ENCODE measurements at regions not wholly inside any gene's neighbourhood (a gene's known extent, or its start where the extent isn't known, plus 50 kb on each side); places are given as distances from the start of the nearest gene placed in this dataset.

DNA sequence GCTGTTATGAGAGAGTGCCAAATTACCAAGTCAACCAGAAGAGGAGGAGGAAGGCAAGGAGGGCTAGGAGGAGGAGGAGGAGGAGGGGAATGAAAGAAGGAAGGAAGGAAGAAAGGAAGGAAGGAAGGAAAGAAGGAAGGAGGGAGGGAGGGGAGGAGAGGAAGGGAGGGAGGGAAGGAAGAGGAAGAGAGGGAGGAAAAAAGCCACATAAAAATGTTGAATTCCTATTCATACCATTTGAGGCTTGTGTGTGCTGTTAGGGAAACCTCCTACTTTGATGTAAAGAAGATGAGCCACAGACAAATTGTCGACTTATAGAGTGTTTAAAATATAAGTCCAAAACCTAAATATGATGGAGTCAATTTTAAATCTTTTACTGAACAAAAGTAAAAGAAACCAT, 65.3 kb upstream of the MYLIP start:
- Histone ChIP-seq H3K9ac (no peak overlapping the region), H3K27ac (ENCODE audit: low read depth in 2 of 2, low read length in 1 of 2) (no peak overlapping the region), H3K9me3 (no peaks in the 10 kb centered on the region), H2AFZ (ENCODE audit: low read depth) (no peak overlapping the region), H3K4me2 (no peak overlapping the region), H4K20me1 (ENCODE audit: insufficient read depth) (no peaks in the 10 kb centered on the region), H3K4me3 (ENCODE audit: low read depth in 2 of 2, low read length in 1 of 2) (no peak overlapping the region), H3K4me1 (ENCODE audit: control insufficient read depth in 1 of 2, insufficient read depth in 2 of 2, low read depth in 1 of 2, low read length in 1 of 2) (no peaks in the 10 kb centered on the region), H3K79me2 (ENCODE audit: insufficient read depth) (no peaks in the 10 kb centered on the region), H3K36me3 (replicated peaks in 1 of 2; ENCODE audit: control insufficient read depth in 1 of 2, insufficient read depth in 2 of 2, low read length in 1 of 2) (no peaks in the 10 kb centered on the region), H3K27me3 (ENCODE audit: insufficient read depth) (no peaks in the 10 kb centered on the region), H3F3A (replicated peaks; ENCODE audit: insufficient read depth) (no peaks in the 10 kb centered on the region), H3K9me2 (no peaks in the 10 kb centered on the region)
- POLR2A ChIA-PET, result no interaction called here
- no peak for TF ChIP-seq IRF3 (IDR thresholded peaks at IDR 0.05; ENCODE audit: low read depth, low read length)
- WGBS (ENCODE audit: low lambda C conversion rate), result 53% methylated on average over 1 of the region's 1 CpG
- CTCF ChIA-PET, result interaction anchor here (1.1 kb wide), 1 partner anchor 114 kb away, joined by 3 read pairs; no protein-coding TSS in a partner anchor
- no peak for DNase-seq

DNA sequence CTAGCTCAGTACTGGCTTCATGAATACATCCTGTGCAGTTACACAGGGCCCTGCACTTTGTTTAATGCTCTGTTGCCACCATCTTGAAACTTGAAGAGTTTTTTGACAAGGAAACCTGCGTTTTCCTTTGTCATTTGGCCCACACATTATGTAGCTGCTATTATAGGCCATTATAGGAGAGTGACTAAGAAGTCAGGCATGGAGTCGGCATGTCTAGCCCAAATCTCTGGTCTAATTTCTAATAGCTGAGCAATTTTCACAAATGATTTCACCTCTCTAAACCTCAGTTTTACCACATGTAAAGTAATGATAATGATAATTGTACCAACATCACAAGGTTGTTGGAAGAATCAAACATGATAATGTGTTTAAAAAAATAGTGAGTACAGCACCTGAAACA, 67.1 kb upstream of the MYLIP start:
- no peak overlapping the region for H3K4me2 ChIP-seq
- no peak for TF ChIP-seq RXRA (IDR thresholded peaks at IDR 0.05; ENCODE audit: borderline replicate concordance, low read depth)
- no peak for TF ChIP-seq EP300 (IDR thresholded peaks at IDR 0.05; ENCODE audit: borderline replicate concordance in 1 of 2, low read depth in 1 of 2, low read length in 1 of 2)
- TF ChIP-seq JUND (IDR thresholded peaks at IDR 0.05), result no peak
- no peak for TF ChIP-seq REST (IDR thresholded peaks at IDR 0.05; ENCODE audit: low read depth, low read length)
- TF ChIP-seq NFIC (IDR thresholded peaks at IDR 0.05; ENCODE audit: borderline replicate concordance), result no peak
- no peak for TF ChIP-seq ELF1 (IDR thresholded peaks at IDR 0.05)
- no peak for TF ChIP-seq NRF1 (IDR thresholded peaks at IDR 0.05; ENCODE audit: low read depth, low read length)
- no peak for TF ChIP-seq PBX3 (IDR thresholded peaks at IDR 0.05)
- TF ChIP-seq GABPA (IDR thresholded peaks at IDR 0.05; ENCODE audit: low read depth), result no peak
- no peak for TF ChIP-seq FOSL2 (IDR thresholded peaks at IDR 0.05; ENCODE audit: borderline replicate concordance, low read depth)
- no peak for TF ChIP-seq YY1 (IDR thresholded peaks at IDR 0.05; ENCODE audit: low read depth)
- TF ChIP-seq TCF12 (IDR thresholded peaks at IDR 0.05), result no peak
- TF ChIP-seq MXI1 (IDR thresholded peaks at IDR 0.05; ENCODE audit: low read depth, low read length), result no peak
- TF ChIP-seq TEAD4 (IDR thresholded peaks at IDR 0.05; ENCODE audit: borderline replicate concordance, insufficient read depth), result no peak
- no peak for TF ChIP-seq POLR2AphosphoS5 (IDR thresholded peaks at IDR 0.05; ENCODE audit: low read depth, low read length)
- TF ChIP-seq GATA2 (CRISPR knock-in tag; IDR thresholded peaks at IDR 0.05), result no peak
- TF ChIP-seq IRF3 (IDR thresholded peaks at IDR 0.05; ENCODE audit: low read depth, low read length), result no peak
- no peak for TF ChIP-seq RFX5 (IDR thresholded peaks at IDR 0.05; ENCODE audit: low read length)
- no peak for TF ChIP-seq TAF1 (IDR thresholded peaks at IDR 0.05; ENCODE audit: borderline replicate concordance, low read depth, low read length)
- no peak for TF ChIP-seq USF1 (IDR thresholded peaks at IDR 0.05; ENCODE audit: borderline replicate concordance, low read depth)
- no peaks in the 10 kb centered on the region for H3K27me3 ChIP-seq (ENCODE audit: insufficient read depth)
- H3K36me3 ChIP-seq (replicated peaks in 1 of 2; ENCODE audit: control insufficient read depth in 1 of 2, insufficient read depth in 2 of 2, low read length in 1 of 2), result no peaks in the 10 kb centered on the region
- no peak overlapping the region for H3K27ac ChIP-seq (ENCODE audit: low read depth in 2 of 2, low read length in 1 of 2)
- no peaks in the 10 kb centered on the region for H3K79me2 ChIP-seq (ENCODE audit: insufficient read depth)
- H3K9me2 ChIP-seq, result no peaks in the 10 kb centered on the region
- ChIA-PET CTCF (interaction anchor here (0.7 kb wide), 1 partner anchor 8 kb away, joined by 3 read pairs; no protein-coding TSS in a partner anchor), POLR2A (no interaction called here)
- H2AFZ ChIP-seq (ENCODE audit: low read depth), result no peak overlapping the region
- DNase-seq, result no peak
- H3K9me3 ChIP-seq, result no peaks in the 10 kb centered on the region
- H3K4me1 ChIP-seq (ENCODE audit: control insufficient read depth in 1 of 2, insufficient read depth in 2 of 2, low read depth in 1 of 2, low read length in 1 of 2), result no peaks in the 10 kb centered on the region
- WGBS (ENCODE audit: low lambda C conversion rate), result 40% methylated on average over 2 of the region's 2 CpGs
- no peaks in the 10 kb centered on the region for H3F3A ChIP-seq (replicated peaks; ENCODE audit: insufficient read depth)
- H3K9ac ChIP-seq, result no peak overlapping the region
- H3K4me3 ChIP-seq (ENCODE audit: low read depth in 2 of 2, low read length in 1 of 2), result no peak overlapping the region
- no peaks in the 10 kb centered on the region for H4K20me1 ChIP-seq (ENCODE audit: insufficient read depth)
